Stimulated activated naive CD8-positive, alpha-beta T cell treated with anti-CD3 and anti-CD28 coated beads, Interleukin-15, Interleukin-2, amounts not matched to agents 100 ng/mL and 50 ng/mL, for 24 hours (primary cell): ENCODE measurements at regions not wholly inside any gene's neighbourhood (a gene's known extent, or its start where the extent isn't known, plus 50 kb on each side); places are given as distances from the start of the nearest gene placed in this dataset.
"Not testable (repeated sequence)": the region's sequence is repeated elsewhere in the genome, so short reads cannot be mapped to it uniquely, and the experiment has no call there.

Source experiments
- H3K27ac Mint-ChIP-seq: one replicate; pipeline ENCODE4 v1.8.0; 2021; ENCODE audit warnings: mild to moderate bottlenecking, mixed read lengths
- H3K27me3 Mint-ChIP-seq: one replicate; pipeline ENCODE4 v1.8.0; 2021; ENCODE audit warnings: mixed read lengths
- H3K36me3 Mint-ChIP-seq: one replicate; pipeline ENCODE4 v1.8.0; 2021; ENCODE audit warnings: low read depth, mixed read lengths
- H3K4me1 Mint-ChIP-seq: one replicate; pipeline ENCODE4 v1.8.0; 2021; ENCODE audit warnings: low read depth, mixed read lengths
- H3K4me3 Mint-ChIP-seq: one replicate; pipeline ENCODE4 v1.8.0; 2021; ENCODE audit warnings: mild to moderate bottlenecking, mixed read lengths
- H3K9me3 Mint-ChIP-seq: one replicate; pipeline ENCODE4 v1.8.0; 2021; ENCODE audit warnings: mixed read lengths

GRCh38 chr10:33859319-33860022, 525.0 kb upstream of the NRP1 start:
- Mint-ChIP-seq H3K36me3 (no peaks in the 10 kb centered on the region), H3K27ac (no peak overlapping the region), H3K4me1 (no peaks in the 10 kb centered on the region), H3K9me3 (no peaks in the 10 kb centered on the region), H3K4me3 (no peak overlapping the region), H3K27me3 (peaks cover 13% of the 10 kb centered on the region)

DNA sequence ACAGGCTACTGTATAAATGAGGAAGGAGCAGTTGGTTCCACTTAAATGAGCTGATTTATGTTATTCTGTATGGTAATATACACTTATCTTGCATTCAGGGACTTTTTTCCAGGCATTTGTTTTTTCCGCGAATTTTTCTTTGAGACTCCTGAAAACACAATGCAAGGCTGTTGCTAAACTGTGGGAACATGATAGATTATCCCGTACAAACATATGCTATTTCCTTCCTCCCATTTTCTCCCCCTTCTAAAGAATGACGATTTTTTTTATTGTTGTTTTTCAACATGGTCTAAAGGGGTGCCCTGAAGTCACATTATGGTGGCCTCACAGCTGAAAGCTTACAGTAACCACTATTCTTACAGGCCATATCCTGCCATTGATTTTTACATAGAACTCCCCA, 523.9 kb upstream of the NRP1 start:
- no peaks in the 10 kb centered on the region for H3K9me3 Mint-ChIP-seq
- peaks cover 18% of the 10 kb centered on the region for H3K27me3 Mint-ChIP-seq
- no peak overlapping the region for H3K4me3 Mint-ChIP-seq
- no peaks in the 10 kb centered on the region for H3K4me1 Mint-ChIP-seq
- H3K27ac Mint-ChIP-seq, result no peak overlapping the region
- H3K36me3 Mint-ChIP-seq, result no peaks in the 10 kb centered on the region

DNA sequence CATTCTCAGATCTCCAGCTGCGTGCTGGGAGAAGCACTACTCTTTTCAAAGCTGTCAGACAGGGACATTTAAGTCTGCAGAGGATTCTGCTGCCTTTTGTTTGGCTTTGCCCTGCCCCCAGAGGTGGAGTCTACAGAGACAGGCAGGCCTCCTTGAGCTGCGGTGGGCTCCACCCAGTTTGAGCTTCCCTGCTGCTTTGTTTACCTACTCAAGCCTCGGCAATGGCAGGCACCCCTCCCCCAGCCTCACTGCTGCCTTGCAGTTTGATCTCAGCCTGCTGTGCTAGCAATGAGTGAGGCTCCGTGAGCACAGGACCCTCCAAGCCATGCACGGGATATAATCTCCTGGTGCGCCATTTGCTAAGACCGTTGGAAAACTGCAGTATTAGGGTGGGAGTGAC, 518.8 kb upstream of the NRP1 start:
- not testable (repeated sequence) for H3K27ac Mint-ChIP-seq, H3K27me3 Mint-ChIP-seq, H3K4me3 Mint-ChIP-seq

GRCh38 chr10:33843379-33843778, 508.9 kb upstream of the NRP1 start:
- no peak overlapping the region for H3K4me3 Mint-ChIP-seq
- no peaks in the 10 kb centered on the region for H3K4me1 Mint-ChIP-seq
- H3K27me3 Mint-ChIP-seq, result no peaks in the 10 kb centered on the region
- no peak overlapping the region for H3K27ac Mint-ChIP-seq
- H3K9me3 Mint-ChIP-seq, result peaks cover 14% of the 10 kb centered on the region
- no peaks in the 10 kb centered on the region for H3K36me3 Mint-ChIP-seq

More for the DNA sequence above, 518.8 kb upstream of the NRP1 start:
- not testable (repeated sequence) for H3K36me3 Mint-ChIP-seq, H3K4me1 Mint-ChIP-seq, H3K9me3 Mint-ChIP-seq

- no peak overlapping the region for H3K27ac Mint-ChIP-seq
- no peak overlapping the region for H3K4me3 Mint-ChIP-seq
- peaks cover 14% of the 10 kb centered on the region for H3K9me3 Mint-ChIP-seq
- H3K27me3 Mint-ChIP-seq, result no peaks in the 10 kb centered on the region
- no peaks in the 10 kb centered on the region for H3K4me1 Mint-ChIP-seq
- no peaks in the 10 kb centered on the region for H3K36me3 Mint-ChIP-seq
These were observed 507.2 kb upstream of the NRP1 start for GRCh38 chr10:33841678-33842077.

DNA sequence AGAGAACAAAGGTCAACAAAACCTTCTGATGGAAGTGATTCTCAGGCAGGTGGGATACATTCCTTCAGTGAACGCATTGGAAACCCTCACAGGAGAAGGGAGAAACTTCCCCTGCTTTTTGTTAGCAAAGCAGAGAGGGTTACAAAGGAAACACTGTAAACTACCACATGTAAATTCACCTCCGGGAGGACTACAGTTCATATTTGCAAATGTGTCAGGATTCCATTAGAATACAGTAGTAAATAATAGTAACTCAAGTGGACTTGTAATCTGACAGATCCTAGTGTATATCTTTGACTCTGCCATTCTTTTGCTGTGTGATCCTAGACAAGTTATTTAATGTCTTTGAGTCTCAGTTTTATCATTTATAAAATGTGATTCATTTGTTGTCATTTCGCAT, 504.3 kb upstream of the NRP1 start:
- no peaks in the 10 kb centered on the region for H3K4me1 Mint-ChIP-seq
- H3K9me3 Mint-ChIP-seq, result peaks cover 6% of the 10 kb centered on the region
- no peaks in the 10 kb centered on the region for H3K27me3 Mint-ChIP-seq
- H3K4me3 Mint-ChIP-seq, result no peak overlapping the region
- no peaks in the 10 kb centered on the region for H3K36me3 Mint-ChIP-seq
- H3K27ac Mint-ChIP-seq, result no peak overlapping the region

- no peaks in the 10 kb centered on the region for H3K36me3 Mint-ChIP-seq
- H3K4me1 Mint-ChIP-seq, result no peaks in the 10 kb centered on the region
- H3K4me3 Mint-ChIP-seq, result no peak overlapping the region
- H3K27me3 Mint-ChIP-seq, result no peaks in the 10 kb centered on the region
- H3K9me3 Mint-ChIP-seq, result no peaks in the 10 kb centered on the region
- H3K27ac Mint-ChIP-seq, result no peak overlapping the region
These were observed 503.3 kb upstream of the NRP1 start for GRCh38 chr10:33837736-33838135.

- no peaks in the 10 kb centered on the region for H3K9me3 Mint-ChIP-seq
- H3K4me1 Mint-ChIP-seq, result no peaks in the 10 kb centered on the region
- peaks cover 4% of the 10 kb centered on the region for H3K27me3 Mint-ChIP-seq
- H3K4me3 Mint-ChIP-seq, result no peak overlapping the region
- H3K36me3 Mint-ChIP-seq, result no peaks in the 10 kb centered on the region
- H3K27ac Mint-ChIP-seq, result no peak overlapping the region
These were observed 501.1 kb upstream of the NRP1 start for GRCh38 chr10:33835556-33835955.

GRCh38 chr10:33833566-33833965, 499.1 kb upstream of the NRP1 start:
- Mint-ChIP-seq H3K4me1 (no peaks in the 10 kb centered on the region), H3K9me3 (no peaks in the 10 kb centered on the region), H3K27ac (no peak overlapping the region), H3K36me3 (no peaks in the 10 kb centered on the region), H3K27me3 (peaks cover 4% of the 10 kb centered on the region), H3K4me3 (no peak overlapping the region)

DNA sequence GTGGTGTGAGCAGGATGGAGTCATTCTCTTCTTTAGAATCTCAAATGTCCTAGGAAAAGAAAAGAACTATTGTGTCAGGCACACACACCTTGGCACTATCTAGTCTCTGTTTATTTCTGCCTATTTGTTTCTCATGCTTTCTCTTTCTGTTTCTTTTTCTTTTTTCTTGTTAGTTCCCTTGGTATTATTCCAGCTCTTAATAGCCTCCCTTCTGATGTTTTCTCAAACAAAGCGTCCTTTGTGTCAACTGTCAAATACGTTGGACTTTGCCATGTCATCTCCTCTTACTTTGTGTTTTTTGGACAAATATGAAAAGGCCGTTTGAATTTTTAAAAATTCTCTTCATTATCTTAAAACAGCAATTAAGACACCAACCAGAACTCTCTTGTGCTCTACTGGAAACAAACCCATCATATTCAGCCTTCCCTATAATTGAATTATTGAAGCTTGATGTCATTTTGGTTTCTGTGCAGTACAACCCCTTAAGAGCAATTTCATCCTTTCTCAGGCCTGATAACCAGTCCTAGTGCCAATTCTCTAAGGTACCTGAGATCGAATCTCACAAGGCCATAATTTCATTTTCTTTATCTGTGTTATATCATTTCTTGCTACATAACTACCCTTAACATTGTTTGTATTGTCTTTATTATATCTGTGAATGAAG, 497.8 kb upstream of the NRP1 start:
- Mint-ChIP-seq H3K4me1 (no peaks in the 10 kb centered on the region), H3K27me3 (peaks cover 5% of the 10 kb centered on the region), H3K36me3 (no peaks in the 10 kb centered on the region), H3K4me3 (no peak overlapping the region), H3K27ac (no peak overlapping the region), H3K9me3 (no peaks in the 10 kb centered on the region)

GRCh38 chr10:33831591-33831990, 497.1 kb upstream of the NRP1 start:
- Mint-ChIP-seq H3K9me3 (no peaks in the 10 kb centered on the region), H3K4me3 (no peak overlapping the region), H3K36me3 (no peaks in the 10 kb centered on the region), H3K27ac (no peak overlapping the region), H3K4me1 (no peaks in the 10 kb centered on the region), H3K27me3 (peaks cover 7% of the 10 kb centered on the region)

DNA sequence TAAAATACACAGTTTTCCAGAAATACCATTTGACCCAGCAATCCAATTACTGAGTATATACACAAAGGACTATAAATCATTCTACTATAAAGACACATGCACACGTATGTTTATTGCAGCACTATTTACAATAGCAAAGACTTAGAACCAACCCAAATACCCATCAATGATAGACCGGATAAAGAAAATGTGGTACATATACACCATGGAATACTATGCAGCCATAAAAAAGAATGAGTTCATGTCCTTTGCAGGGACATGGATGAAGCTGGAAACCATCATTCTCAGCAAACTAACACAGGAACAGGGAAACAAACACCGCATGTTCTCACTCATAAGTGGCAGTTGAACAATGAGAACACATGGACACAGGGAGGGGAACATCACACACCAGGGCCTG, 495.4 kb upstream of the NRP1 start:
- not testable (repeated sequence) for H3K27ac Mint-ChIP-seq, H3K36me3 Mint-ChIP-seq, H3K27me3 Mint-ChIP-seq, H3K4me1 Mint-ChIP-seq, H3K9me3 Mint-ChIP-seq, H3K4me3 Mint-ChIP-seq

DNA sequence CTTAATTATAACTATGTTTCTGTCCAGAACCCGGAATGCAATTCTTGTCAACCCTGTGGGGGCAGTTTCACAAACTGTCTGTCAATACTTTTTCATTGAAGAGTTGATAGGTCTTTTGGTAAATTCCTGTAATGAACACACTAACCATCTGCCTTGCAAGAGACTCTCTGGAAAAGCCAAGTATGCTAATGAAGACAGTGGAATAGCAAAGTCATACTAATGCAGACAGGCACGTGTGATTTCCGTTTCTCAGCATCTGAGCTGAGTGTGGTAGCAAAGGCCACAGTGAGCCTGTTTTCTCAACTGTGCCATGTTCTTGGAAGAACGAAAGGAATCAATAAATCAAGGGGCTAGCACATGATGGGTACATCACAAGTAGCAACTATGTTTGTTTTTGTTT, 494.1 kb upstream of the NRP1 start:
- no peaks in the 10 kb centered on the region for H3K9me3 Mint-ChIP-seq
- no peaks in the 10 kb centered on the region for H3K4me1 Mint-ChIP-seq
- H3K27ac Mint-ChIP-seq, result no peak overlapping the region
- H3K36me3 Mint-ChIP-seq, result no peaks in the 10 kb centered on the region
- H3K4me3 Mint-ChIP-seq, result no peak overlapping the region
- peaks cover 7% of the 10 kb centered on the region for H3K27me3 Mint-ChIP-seq

- no peaks in the 10 kb centered on the region for H3K9me3 Mint-ChIP-seq
- no peaks in the 10 kb centered on the region for H3K36me3 Mint-ChIP-seq
- no peak overlapping the region for H3K4me3 Mint-ChIP-seq
- no peaks in the 10 kb centered on the region for H3K4me1 Mint-ChIP-seq
- H3K27ac Mint-ChIP-seq, result no peak overlapping the region
- peaks cover 3% of the 10 kb centered on the region for H3K27me3 Mint-ChIP-seq
These were observed 491.7 kb upstream of the NRP1 start for GRCh38 chr10:33826186-33826585.

GRCh38 chr10:33822774-33823173, 488.3 kb upstream of the NRP1 start:
- H3K9me3 Mint-ChIP-seq, result no peaks in the 10 kb centered on the region
- no peaks in the 10 kb centered on the region for H3K36me3 Mint-ChIP-seq
- H3K4me1 Mint-ChIP-seq, result peaks cover 7% of the 10 kb centered on the region
- no peak overlapping the region for H3K27ac Mint-ChIP-seq
- H3K27me3 Mint-ChIP-seq, result peaks cover 3% of the 10 kb centered on the region
- H3K4me3 Mint-ChIP-seq, result no peak overlapping the region

- peaks cover 7% of the 10 kb centered on the region for H3K4me1 Mint-ChIP-seq
- no peaks in the 10 kb centered on the region for H3K9me3 Mint-ChIP-seq
- H3K27me3 Mint-ChIP-seq, result no peaks in the 10 kb centered on the region
- H3K27ac Mint-ChIP-seq, result no peak overlapping the region
- no peak overlapping the region for H3K4me3 Mint-ChIP-seq
- H3K36me3 Mint-ChIP-seq, result no peaks in the 10 kb centered on the region
These were observed 486.1 kb upstream of the NRP1 start for GRCh38 chr10:33820531-33820930.
